ENCODE measurements at regions not wholly inside any gene's neighbourhood (a gene's known extent, or its start where the extent isn't known, plus 50 kb on each side); places are given as distances from the start of the nearest gene placed in this dataset.

DNA sequence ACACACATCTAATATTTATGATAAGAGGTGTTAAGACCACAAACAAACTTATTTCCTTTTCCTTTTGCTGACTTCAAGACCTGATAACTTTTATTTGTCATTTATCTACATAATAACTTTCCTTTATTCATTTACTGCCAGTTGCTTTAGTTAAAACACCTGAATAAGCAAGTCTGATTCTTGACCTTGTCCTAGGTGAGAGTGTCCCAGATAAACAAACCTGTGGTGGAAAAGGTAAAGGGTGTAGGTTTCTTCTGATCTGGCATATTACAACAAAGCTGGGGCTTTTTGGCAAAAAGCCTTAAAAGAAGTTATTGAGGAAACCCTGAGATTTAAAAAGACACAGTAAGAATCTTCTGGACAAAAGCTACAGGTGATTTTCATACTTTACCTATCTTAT is 191.5 kb downstream of the ZBBX start:
- DNase-seq (ENCODE audit: low read depth) = no peak

DNA sequence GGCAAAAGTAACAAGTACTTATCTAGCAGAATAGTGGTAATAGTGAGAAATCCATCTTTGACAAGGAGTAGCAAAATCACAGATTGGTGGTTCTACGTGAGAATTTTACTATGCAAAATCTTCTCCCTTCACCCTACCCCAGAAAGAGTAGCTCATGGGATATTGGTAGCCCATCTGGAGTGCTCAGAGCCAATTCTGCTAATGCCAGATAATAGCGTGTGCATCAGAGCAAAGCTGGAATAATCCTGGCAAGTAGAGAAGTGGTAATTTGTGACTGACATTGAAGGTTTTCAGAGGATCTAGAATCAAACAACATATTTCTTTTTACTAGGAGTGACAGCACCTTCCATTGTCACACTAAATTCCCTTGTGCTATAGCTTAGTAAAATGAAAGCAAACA is 192.9 kb downstream of the ZBBX start:
- no peak for DNase-seq (ENCODE audit: low read depth)

DNA sequence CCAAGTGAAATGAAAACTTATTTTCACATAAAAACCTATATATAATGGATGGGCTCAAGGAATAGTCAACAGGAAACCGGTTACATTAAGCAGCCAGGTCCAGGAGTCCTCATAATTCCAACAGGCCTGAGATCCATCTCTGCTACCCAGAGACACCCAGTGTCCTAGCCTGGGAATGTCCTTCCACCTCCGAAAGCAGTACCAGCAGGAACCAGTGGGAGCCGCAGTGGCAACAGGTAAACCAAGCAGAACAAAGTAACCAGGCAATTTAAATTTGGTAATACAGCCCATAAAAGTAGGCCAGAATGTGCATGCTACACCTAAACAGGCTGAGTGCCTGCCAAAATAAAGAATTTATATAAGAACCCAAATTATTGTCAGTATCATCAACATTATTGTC is 195.6 kb downstream of the ZBBX start:
- no peak for DNase-seq (ENCODE audit: low read depth)

DNA sequence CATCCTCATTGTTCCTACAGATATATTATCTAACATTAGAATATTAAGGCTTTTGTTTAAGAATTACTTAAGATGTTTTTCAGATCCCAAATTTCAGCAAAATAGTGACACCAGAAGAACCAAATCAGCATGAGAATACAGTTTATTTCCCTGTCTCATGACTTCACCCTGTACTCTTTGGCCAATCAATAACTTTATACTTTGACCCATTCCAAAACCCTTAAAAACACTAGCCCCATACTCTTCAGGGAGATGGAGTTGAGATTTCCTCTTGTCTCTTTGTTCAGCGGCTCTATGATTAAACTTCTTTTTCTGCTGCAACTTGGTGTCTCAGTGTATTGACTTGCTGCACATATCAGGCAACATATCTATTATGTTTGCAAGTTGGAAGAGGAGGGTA is 207.7 kb downstream of the ZBBX start:
- no peak for DNase-seq (ENCODE audit: low read depth)

DNA sequence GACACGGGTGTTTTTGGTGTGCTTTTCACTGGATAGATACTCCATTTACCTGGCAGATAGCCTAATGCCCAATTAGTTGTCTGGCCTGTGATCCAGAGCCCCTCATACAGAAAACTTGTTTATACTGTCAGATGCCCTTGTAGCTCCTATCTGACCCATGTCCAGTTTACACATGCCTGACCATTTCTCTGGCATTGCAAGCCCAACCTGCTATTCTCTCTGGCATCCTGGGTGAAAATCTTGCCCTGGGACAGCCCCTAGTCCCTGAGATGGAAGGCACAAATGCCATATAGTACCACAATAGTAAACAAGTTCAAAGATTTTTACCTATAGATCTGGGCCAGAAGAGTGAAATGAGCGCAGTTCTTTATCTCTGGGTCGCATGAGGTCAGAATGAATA is 212.6 kb downstream of the ZBBX start:
- no peak for DNase-seq (ENCODE audit: low read depth)

DNA sequence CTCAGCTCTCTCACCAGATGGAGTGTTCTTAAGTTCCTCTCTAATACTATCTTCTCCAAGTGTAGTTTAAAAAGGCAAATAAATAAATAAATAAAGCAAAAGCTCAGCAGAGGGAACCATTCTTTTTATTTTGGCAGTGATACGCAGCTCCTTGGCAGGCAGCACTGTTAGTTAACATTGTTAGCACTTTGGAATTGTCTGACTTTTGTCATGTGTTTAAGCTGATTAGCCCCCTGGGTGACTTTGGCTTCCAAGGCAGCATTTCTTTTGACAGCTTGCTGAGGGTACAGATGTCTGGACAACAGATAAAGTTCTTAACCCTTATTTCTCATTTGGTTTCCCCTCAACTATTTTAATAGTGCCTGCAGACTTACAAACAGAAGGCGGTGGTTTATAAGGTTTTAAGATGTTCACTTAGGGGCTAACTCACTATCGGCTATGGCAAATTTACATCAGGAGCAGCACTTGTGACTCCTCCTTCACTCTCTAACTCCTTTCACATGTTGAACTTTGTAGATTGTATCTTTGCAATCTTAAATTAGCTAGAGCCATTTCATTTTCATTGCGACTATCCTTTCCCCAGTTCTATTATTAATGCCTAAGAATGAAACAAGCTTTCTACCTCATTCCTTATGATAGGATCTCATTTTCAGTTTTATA is 213.4 kb downstream of the ZBBX start:
- DNase-seq (ENCODE audit: low read depth) = no peak

DNA sequence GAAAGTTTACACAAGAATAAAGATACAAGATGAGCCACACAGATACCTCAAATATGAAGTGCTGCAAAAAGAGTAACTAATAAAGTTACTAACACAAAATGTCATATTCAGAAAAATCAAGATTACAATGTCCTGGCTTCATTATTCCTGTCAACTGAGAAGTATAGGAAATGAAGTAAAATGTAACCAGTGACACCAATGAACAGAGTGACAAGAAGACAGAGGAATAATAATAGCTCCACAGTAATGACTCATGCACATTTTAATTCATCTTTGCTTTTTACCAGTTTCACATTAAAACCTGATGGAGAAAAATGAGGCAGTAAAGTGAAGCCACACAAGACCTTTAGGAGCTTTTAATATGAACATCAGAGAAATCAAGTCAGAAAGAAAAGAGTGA is 214.1 kb downstream of the ZBBX start:
- no peak for DNase-seq (ENCODE audit: low read depth)

DNA sequence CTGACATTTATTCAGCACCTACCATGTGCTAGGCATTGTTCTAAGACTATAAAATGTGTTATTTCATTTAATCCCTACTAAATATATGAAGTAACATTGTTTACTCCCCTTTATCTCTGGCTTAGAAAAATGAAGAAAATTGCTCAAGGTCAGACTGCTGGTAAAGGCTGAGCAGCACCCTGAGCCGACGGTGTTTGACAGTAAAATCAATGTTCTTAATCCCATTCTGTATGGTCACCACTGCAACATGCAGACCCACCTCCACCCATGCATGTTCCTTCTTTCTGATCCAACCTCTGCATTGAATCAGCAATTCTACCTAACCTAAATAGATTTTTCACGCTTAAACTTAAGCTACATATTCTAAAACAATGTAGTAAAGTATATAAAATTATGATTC is 216.5 kb downstream of the ZBBX start:
- DNase-seq (ENCODE audit: low read depth) = no peak

DNA sequence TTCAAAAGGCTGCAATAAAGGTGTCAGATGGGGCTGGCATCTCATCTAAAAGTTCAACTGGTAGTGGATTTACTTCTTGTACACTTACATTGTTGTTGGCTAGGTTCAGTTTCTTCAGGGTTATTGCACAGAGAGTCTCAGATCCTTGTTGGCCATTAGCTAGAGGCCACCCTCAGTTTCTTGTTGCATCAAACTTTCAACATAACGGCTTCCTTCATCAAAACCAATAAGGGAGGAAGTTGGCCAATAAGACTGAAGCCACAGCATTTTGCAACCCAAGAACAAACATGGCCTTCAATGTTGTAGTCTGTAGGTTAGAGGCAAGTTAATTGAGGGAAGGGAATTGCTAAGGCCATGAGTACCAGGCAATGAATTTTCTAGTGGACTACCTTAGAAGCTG is 218.0 kb downstream of the ZBBX start:
- no peak for DNase-seq (ENCODE audit: low read depth)

DNA sequence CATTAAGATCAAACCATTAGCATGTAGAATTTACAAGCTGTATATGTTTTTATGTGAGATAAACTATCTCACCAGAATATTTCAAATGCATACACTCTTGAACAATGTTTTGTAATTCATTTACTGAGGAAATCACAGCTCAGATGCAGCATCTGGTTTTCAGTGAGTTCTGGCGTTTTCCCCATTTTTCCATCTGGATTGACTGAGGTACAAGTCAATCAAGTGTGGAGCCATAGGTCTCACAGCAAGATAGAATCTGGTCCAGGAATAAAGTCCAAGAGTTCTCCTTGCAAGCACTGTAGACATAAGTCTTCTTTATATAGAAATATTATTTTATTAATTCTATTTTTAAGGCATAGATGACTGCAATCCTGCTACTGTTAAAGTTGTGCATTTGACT is 219.3 kb downstream of the ZBBX start:
- DNase-seq (ENCODE audit: low read depth) = no peak

DNA sequence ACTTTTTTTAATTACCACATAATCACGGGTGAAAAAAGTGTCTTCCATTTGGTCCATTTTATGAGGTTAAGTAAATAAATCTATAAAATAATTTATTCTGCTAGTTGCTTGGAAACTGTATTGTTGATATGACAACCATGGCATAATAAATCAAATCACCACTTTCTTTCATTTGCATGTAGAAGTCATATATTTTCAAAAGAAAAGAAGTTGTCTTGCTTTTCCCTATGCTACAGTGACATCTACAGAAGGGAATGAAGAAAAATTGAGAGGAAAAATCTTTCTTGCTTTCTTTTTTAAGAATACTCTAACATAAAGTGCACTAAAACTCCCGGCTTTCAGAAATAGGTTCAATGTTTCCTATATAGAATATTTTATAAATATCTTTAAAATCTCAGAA is 228.5 kb downstream of the ZBBX start:
- DNase-seq (ENCODE audit: low read depth) = no peak

DNA sequence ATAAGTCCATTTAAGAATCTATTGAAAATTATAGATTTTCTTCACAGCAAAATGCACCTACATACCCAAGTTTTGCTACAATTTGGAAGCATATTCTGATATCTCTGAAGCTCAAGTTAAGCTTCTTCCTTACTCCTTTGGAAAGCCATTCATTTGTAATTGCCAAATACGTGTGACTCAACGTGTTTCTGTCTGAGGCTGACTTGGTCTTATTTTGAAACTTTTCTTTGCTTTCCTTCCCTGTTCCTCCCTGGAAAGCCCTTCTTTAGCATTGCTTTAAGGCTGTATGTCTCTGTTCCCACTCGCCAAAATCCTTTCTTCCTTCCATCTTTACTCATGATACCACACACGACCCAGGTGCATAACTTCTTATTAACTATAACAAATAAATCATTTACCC is 232.0 kb downstream of the ZBBX start:
- DNase-seq (ENCODE audit: low read depth) = no peak

DNA sequence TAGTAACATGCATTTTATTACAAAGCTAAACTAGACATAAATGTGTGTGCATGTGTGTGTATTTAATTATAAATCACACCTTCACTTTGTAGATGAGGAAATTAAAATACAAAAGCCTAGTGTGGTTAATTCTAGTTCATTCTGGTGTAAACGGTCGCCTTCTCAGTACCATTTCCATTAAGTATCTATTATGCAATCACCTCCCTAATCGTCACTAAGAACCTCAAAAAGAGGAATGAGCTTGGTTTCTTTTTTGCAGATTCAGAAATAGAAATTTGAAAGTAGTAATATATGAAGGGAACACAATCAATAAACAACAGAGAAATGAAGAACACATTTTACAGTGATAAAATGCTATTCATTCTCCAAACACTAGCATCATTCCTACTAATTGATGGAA is 233.2 kb downstream of the ZBBX start:
- DNase-seq (ENCODE audit: low read depth) = no peak

DNA sequence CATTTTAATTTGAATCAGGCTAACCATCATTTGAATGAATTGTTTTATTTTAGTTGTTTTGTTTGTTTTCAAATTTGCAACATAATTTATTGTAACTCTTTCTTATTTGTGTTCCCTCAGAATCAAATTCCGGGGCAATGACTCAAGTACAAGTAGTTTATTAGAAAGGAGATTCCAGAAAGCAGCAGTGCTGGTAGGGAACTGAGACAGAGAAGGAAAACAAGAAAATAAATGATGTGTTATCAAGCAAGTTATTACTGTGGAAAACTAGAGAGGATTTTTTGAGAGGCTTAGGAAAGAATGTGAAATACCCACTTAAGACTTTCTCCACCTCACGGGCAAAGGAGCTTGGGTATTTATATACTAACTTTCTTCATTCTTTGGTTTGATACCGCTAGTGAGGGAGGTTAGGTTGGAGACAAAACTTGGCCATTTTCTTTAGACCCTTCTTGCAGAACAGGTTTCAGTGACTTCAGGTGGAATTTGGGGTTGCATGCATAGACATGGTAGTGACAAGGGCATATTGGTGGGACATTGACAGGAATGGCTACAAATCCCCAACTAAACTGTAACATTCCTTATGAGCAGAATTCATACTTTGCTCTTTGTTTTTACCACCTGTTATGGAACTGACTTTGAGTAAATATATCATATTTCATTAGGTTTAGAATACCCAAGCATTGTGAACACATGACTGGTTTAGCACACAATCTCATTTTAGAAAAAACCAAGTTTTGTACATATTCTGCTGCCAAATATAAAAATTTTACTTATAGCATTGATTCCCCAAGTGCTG is 254.3 kb downstream of the ZBBX start:
- no peak for DNase-seq (ENCODE audit: low read depth)

DNA sequence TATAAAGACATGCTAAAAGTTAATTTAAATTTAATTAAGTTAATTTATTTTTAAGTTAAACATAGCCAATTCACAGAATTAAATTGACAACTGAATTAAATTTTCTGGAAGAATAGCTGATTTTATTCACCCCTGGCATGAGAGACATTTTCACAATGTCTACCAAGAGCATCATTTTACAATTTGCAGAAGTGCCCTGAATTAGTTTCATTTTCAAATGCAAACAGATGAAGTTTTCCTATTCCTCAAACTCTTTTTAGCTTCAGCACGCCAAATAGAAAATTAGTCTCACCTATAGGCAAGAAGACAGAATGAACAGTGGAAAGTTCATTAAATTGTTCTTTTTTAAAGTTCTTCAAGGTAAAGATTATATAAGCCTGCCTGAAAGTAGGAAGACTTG is 259.3 kb downstream of the ZBBX start:
- no peak for DNase-seq (ENCODE audit: low read depth)

DNA sequence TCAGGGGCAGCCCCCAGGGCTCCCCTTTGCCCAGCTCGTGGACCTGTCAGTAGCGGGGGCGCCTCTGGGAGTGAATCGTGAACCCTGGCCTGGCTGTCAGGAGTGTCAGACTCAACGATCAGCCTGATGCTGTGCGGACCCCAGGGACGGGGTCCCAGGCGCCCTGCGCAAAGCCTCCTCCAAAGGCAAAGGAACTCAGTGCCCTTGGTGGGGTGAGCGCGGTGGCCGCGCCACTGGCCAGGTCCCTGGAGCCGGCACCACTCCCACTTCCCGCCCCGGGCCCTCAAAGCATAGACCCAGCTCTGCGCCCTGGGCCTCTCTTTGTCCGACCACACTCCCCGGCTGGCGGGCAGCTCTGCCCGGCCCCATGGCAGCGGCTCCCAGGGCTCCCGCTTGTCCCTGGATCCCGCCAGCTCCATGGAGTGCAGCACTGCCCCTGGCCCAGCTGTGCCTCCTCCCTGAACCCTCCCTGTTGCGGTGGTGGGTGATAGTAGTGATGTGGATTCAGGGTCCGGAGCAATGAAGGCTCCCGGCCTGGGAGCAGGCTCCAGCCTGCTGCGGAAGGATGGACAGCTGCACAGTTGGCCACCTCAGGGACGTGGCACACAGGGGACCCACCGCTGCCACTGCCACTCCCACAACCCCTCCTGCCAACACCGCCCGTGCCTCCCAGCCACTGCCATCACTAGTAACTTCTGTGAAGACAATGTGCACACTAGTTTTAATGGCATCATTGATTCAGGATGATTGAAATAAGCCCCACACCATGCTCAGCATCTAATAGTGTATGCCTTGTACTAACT is 263.8 kb downstream of the ZBBX start:
- DNase-seq (ENCODE audit: low read depth) = no peak

DNA sequence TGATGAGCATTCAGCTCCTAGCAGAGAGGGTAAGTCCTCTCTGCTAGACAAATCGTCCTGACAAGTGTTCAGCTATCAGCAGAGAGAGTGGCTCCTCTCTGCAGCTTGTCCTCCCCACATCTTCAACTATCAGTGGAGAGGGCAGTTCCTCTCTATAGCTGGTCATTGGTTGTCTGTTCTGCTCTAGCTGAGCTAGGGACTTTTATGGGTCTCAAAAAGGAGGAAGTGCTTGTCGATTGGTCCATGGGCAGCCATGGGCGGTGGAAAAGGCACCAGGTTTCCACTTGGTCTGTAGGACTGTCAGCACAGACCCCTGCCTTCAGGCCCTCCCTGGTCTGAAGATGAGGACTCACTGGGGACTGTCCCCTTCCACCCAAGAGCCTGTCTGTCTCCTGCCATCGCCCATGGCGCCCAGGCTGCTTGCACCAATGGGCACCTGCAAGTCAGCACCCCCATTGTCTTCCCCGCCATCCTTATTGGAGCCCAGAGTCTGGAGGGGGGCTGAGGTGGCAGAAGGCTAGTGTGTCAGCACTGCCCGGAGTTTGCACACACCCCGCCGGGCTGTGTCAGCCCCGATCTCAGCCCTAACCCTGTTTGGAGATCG is 264.7 kb downstream of the ZBBX start:
- no peak for DNase-seq (ENCODE audit: low read depth)

DNA sequence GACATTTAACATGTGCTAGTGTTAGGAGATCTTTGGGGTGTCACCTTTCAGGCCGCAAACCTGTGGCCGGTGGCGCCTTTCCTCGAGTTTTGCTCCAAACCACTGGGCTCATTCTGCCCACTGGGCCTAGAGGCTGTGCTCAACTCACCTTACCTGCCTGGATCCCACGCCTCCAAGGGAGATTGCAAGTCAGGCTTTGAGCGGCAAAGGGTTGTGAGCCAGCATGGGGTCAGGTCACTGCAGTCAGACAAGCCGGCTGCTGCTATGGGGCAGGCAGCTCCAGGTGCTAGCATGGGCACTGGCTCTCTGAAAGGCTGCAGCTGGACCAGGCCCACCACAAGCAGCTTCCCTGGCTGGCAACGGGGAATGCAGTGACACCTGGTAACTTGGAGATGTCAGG is 265.5 kb downstream of the ZBBX start:
- DNase-seq (ENCODE audit: low read depth) = no peak

DNA sequence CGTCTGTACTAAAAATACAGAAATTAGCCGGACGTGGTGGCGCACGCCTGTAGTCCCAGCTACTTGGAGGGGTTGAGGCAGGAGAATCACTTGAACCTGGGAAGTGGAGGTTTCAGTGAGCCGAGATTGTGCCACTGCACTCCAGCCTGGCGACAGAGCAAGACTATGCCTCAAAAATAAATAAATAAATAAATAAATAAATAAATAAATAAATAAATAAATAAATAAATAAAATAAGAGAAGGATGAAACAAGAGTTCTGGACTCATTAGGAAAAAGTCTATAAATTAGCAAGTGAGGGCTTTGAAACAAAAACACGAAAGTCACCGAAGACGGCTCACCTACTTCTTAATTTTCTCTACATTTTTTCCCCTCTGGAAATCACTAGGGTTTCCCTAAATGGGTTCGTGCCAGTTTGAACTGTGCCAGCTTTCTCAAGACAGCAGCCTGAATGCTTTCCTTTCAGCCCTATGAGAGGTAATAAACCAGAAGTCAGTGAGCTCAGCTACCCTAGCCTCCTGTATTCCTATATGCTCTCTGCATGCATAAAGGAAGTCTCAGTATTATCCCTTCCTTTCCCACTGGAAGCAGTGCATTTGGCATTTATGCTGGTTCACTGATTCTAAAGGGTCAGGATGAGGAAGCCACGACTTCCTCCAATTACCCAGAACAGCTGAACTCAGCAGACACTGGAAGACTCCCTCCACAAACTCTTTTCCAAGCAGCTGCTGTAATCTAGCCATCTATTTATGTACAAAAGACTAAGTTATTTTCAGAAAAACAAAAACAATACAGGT is 266.9 kb downstream of the ZBBX start:
- no peak for DNase-seq (ENCODE audit: low read depth)

DNA sequence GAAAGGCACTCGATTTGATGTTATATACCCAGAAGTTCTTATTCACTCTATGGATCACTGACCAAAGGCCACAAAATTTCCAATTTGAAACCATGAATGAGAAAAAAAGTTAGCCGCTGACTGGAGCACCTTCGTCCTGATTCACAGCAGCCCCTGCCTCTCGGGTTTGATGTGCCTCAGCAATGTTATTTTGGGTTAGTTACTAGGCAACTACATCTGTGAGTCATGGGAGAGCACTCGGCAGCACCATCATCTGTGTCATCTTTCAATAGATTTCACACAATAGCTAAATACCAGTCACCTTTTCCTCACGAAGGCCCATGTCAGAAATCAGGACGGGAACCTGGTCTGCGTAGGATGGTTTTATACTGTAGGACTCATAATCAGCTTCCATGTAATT is 269.2 kb downstream of the ZBBX start:
- DNase-seq (ENCODE audit: low read depth) = no peak

DNA sequence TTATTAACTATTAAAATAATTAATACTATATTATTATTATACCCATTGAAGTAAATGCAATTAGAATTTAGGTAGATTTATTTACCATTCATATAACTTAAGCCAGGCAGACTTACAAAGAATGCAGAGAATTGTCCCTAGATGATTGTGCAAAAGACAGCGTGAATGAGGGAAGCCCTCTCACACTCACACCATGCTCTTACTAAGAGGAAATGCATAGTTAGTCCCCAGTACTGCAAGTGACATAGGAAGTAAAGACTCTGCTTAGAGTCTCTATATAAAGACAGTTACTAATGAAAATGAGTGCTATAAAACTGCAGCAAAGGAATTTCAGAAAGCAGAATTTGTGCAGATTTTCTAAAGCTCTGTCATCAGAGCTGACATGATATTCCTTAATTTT is 270.4 kb downstream of the ZBBX start:
- no peak for DNase-seq (ENCODE audit: low read depth)

DNA sequence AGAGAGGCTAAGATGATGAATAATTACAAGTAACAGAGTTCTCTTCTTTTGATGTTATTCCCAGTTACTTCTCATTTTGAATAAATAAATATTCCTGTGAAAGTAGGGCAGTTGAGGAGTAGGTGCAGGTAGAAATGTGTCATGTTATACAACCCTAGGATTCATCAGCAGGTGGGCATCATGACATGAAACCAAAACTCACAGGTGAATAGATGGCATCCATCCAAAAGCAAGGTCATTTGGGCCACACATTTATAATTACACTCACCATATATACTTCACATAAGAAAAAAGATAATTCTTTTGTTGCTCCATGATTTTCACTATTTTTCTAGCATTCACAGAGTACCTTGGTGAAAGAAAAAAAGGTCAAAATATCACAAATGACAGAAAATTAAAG is 273.6 kb downstream of the ZBBX start:
- no peak for DNase-seq (ENCODE audit: low read depth)
